GM21576 (cell line): ENCODE measurements at regions not wholly inside any gene's neighbourhood (a gene's known extent, or its start where the extent isn't known, plus 50 kb on each side); places are given as distances from the start of the nearest gene placed in this dataset.
"Not testable (repeated sequence)": the region's sequence is repeated elsewhere in the genome, so short reads cannot be mapped to it uniquely, and the experiment has no call there.

ENCODE experiments used
- ATAC-seq: cut with Tn5 transposase; IDR thresholded peaks from one replicate; pipeline ENCODE4 v1.9.1; 2021; ENCODE audit warnings: mild to moderate bottlenecking, moderate library complexity; ENCODE audit not compliant: unreplicated experiment

GRCh38 chr5:88622890-88623289 lies 260.1 kb downstream of the MEF2C start:
- not testable (repeated sequence) for ATAC-seq

GRCh38 chr5:88615767-88616166 lies 267.2 kb downstream of the MEF2C start:
- not testable (repeated sequence) for ATAC-seq

- no peak for ATAC-seq
Observed at GRCh38 chr5:88613051-88613450, 269.9 kb downstream of the MEF2C start.

- no peak for ATAC-seq
Observed at GRCh38 chr5:88610586-88610985, 272.4 kb downstream of the MEF2C start.

- no peak for ATAC-seq
Observed at GRCh38 chr5:88607492-88607891, 275.5 kb downstream of the MEF2C start.

GRCh38 chr5:88606626-88607025 lies 276.4 kb downstream of the MEF2C start:
- ATAC-seq = no peak

- no peak for ATAC-seq
Observed at GRCh38 chr5:88606173-88606572, 276.8 kb downstream of the MEF2C start.

GRCh38 chr5:88602584-88602983 lies 280.4 kb downstream of the MEF2C start:
- no peak for ATAC-seq

- no peak for ATAC-seq
Observed at GRCh38 chr5:88594441-88594840, 288.5 kb downstream of the MEF2C start.

- no peak for ATAC-seq
Observed at GRCh38 chr5:88588609-88589008, 294.4 kb downstream of the MEF2C start.

GRCh38 chr5:88583471-88583870 lies 299.5 kb downstream of the MEF2C start:
- no peak for ATAC-seq

GRCh38 chr5:88558366-88558765 lies 289.7 kb upstream of the TMEM161B start:
- ATAC-seq = no peak

GRCh38 chr5:88557881-88558280 lies 289.2 kb upstream of the TMEM161B start:
- no peak for ATAC-seq

- no peak for ATAC-seq
Observed at GRCh38 chr5:88557131-88557530, 288.5 kb upstream of the TMEM161B start.

GRCh38 chr5:88556406-88556805 lies 287.8 kb upstream of the TMEM161B start:
- no peak for ATAC-seq

GRCh38 chr5:88555674-88556073 lies 287.0 kb upstream of the TMEM161B start:
- ATAC-seq = no peak

GRCh38 chr5:88553986-88554385 lies 285.3 kb upstream of the TMEM161B start:
- no peak for ATAC-seq

- no peak for ATAC-seq
Observed at GRCh38 chr5:88553136-88553875, 284.7 kb upstream of the TMEM161B start.

- no peak for ATAC-seq
Observed at GRCh38 chr5:88552426-88552825, 283.8 kb upstream of the TMEM161B start.

GRCh38 chr5:88551724-88552345 lies 283.2 kb upstream of the TMEM161B start:
- ATAC-seq = no peak

- no peak for ATAC-seq
Observed at GRCh38 chr5:88550736-88551135, 282.1 kb upstream of the TMEM161B start.

GRCh38 chr5:88548136-88548805 lies 279.6 kb upstream of the TMEM161B start:
- ATAC-seq = no peak
